WTC11 (cell line): ENCODE measurements at regions not wholly inside any gene's neighbourhood (a gene's known extent, or its start where the extent isn't known, plus 50 kb on each side); places are given as distances from the start of the nearest gene placed in this dataset.

Experiments used
- ATF2 ChIP-seq: sonication (generic); formaldehyde crosslinking; IDR thresholded peaks from 2 replicates; pipeline ENCODE4 v1.8.1; 2022; ENCODE audit warnings: low read depth, missing genetic modification reagents, borderline replicate concordance
- CBFB ChIP-seq: sonication (generic); formaldehyde crosslinking; IDR thresholded peaks from 2 replicates; pipeline ENCODE4 v1.8.1; 2022; ENCODE audit warnings: mild to moderate bottlenecking, low read depth, missing genetic modification reagents
- CTCF ChIP-seq: fragments of 200-600 bp; IDR thresholded peaks from 2 replicates; pipeline ENCODE4 v1.8.0; 2022; ENCODE audit warnings: antibody characterized with exemption
- E2F1 ChIP-seq: sonication (generic); formaldehyde crosslinking; IDR thresholded peaks from 2 replicates; pipeline ENCODE4 v1.8.0; 2022; ENCODE audit warnings: mild to moderate bottlenecking, missing genetic modification reagents
- FOXJ3 ChIP-seq: sonication (generic); formaldehyde crosslinking; IDR thresholded peaks from 2 replicates; pipeline ENCODE4 v1.9.0; 2021; ENCODE audit warnings: missing genetic modification reagents, mild to moderate bottlenecking, borderline replicate concordance
- GTF2I ChIP-seq: fragments of 250-450 bp; sonication (Bioruptor Pico); conservative IDR thresholded peaks from 2 replicates; pipeline ENCODE4 v1.4.0; 2021; ENCODE audit warnings: mild to moderate bottlenecking
- IRF2 ChIP-seq: sonication (generic); formaldehyde crosslinking; IDR thresholded peaks from 2 replicates; pipeline ENCODE4 v1.8.0; 2022; ENCODE audit warnings: low read depth, missing genetic modification reagents, borderline replicate concordance
- MAX ChIP-seq: sonication (generic); formaldehyde crosslinking; IDR thresholded peaks from 2 replicates; pipeline ENCODE4 v1.8.0; 2022; ENCODE audit warnings: mild to moderate bottlenecking, missing genetic modification reagents
- MYBL2 ChIP-seq: sonication (generic); formaldehyde crosslinking; IDR thresholded peaks from 2 replicates; pipeline ENCODE4 v1.8.1; 2023; ENCODE audit warnings: mild to moderate bottlenecking, moderate library complexity, missing genetic modification reagents
- PRRX2 ChIP-seq: fragments of 250-450 bp; sonication (Bioruptor Pico); IDR thresholded peaks from 2 replicates; pipeline ENCODE4 v1.8.0; 2021; ENCODE audit warnings: mild to moderate bottlenecking
- SP1 ChIP-seq: sonication (generic); formaldehyde crosslinking; conservative IDR thresholded peaks from 2 replicates; pipeline ENCODE4 v1.8.1; 2022; ENCODE audit warnings: missing genetic modification reagents

GRCh38 chr2:122514451-122514996 is 759.1 kb downstream of the TSN start:
- TF ChIP-seq CTCF (no peak), SP1 (no peak), FOXJ3 (CRISPR knock-in tag) (no peak), ATF2 (CRISPR knock-in tag) (no peak), PRRX2 (CRISPR knock-in tag) (no peak), E2F1 (CRISPR knock-in tag) (no peak), MYBL2 (no peak), CBFB (CRISPR knock-in tag) (no peak), MAX (no peak), IRF2 (CRISPR knock-in tag) (no peak), GTF2I (CRISPR knock-in tag) (no peak)
